ENCODE measurements at regions not wholly inside any gene's neighbourhood (a gene's known extent, or its start where the extent isn't known, plus 50 kb on each side); places are given as distances from the start of the nearest gene placed in this dataset.

GRCh38 chr1:38244218-38244845 is 197.7 kb upstream of the POU3F1 start:
- Histone ChIP-seq H3K4me3 (ENCODE audit: extremely low read depth, insufficient read depth, low read length, poor library complexity, severe bottlenecking) (no peak overlapping the region), H3K36me3 (ENCODE audit: control insufficient read depth, insufficient read depth, low read length) (no peaks in the 10 kb centered on the region), H3K9me3 (ENCODE audit: control insufficient read depth, low read length) (no peaks in the 10 kb centered on the region), H3K27ac (ENCODE audit: low read depth, low read length, severe bottlenecking) (no peak overlapping the region), H3K4me1 (ENCODE audit: control insufficient read depth, insufficient read depth, low read length, poor library complexity, severe bottlenecking) (peaks cover 3% of the 10 kb centered on the region)
- 54 to 66% methylated on average over 5 to 12 of the region's 14 CpGs for WGBS, 2 experiments (ENCODE audit: insufficient coverage in 2 of 2)

GRCh38 chr1:38243106-38243505 is 196.5 kb upstream of the POU3F1 start:
- Histone ChIP-seq H3K4me1 (ENCODE audit: control insufficient read depth, insufficient read depth, low read length, poor library complexity, severe bottlenecking) (peaks cover 3% of the 10 kb centered on the region), H3K27ac (ENCODE audit: low read depth, low read length, severe bottlenecking) (no peak overlapping the region), H3K36me3 (ENCODE audit: control insufficient read depth, insufficient read depth, low read length) (no peaks in the 10 kb centered on the region), H3K4me3 (ENCODE audit: extremely low read depth, insufficient read depth, low read length, poor library complexity, severe bottlenecking) (no peak overlapping the region), H3K9me3 (ENCODE audit: control insufficient read depth, low read length) (no peaks in the 10 kb centered on the region)
- WGBS, 2 experiments (ENCODE audit: insufficient coverage in 2 of 2) = 65 to 81% methylated on average over 5 to 6 of the region's 6 CpGs

- Histone ChIP-seq H3K4me1 (ENCODE audit: control insufficient read depth, insufficient read depth, low read length, poor library complexity, severe bottlenecking) (peaks cover 3% of the 10 kb centered on the region), H3K36me3 (ENCODE audit: control insufficient read depth, insufficient read depth, low read length) (no peaks in the 10 kb centered on the region), H3K9me3 (ENCODE audit: control insufficient read depth, low read length) (no peaks in the 10 kb centered on the region), H3K27ac (ENCODE audit: low read depth, low read length, severe bottlenecking) (no peak overlapping the region), H3K4me3 (ENCODE audit: extremely low read depth, insufficient read depth, low read length, poor library complexity, severe bottlenecking) (no peak overlapping the region)
- WGBS, 2 experiments (ENCODE audit: insufficient coverage in 2 of 2) = 100% methylated on average over 2 to 3 of the region's 5 CpGs
Measured at GRCh38 chr1:38242506-38242905, 195.9 kb upstream of the POU3F1 start.

GRCh38 chr1:38241594-38242334 is 195.2 kb upstream of the POU3F1 start:
- Histone ChIP-seq H3K27ac (ENCODE audit: low read depth, low read length, severe bottlenecking) (no peak overlapping the region), H3K36me3 (ENCODE audit: control insufficient read depth, insufficient read depth, low read length) (no peaks in the 10 kb centered on the region), H3K4me3 (ENCODE audit: extremely low read depth, insufficient read depth, low read length, poor library complexity, severe bottlenecking) (no peak overlapping the region), H3K9me3 (ENCODE audit: control insufficient read depth, low read length) (no peaks in the 10 kb centered on the region), H3K4me1 (ENCODE audit: control insufficient read depth, insufficient read depth, low read length, poor library complexity, severe bottlenecking) (no peaks in the 10 kb centered on the region)
- WGBS, 2 experiments (ENCODE audit: insufficient coverage in 2 of 2) = 88 to 100% methylated on average over 1 to 2 of the region's 6 CpGs

GRCh38 chr1:38240618-38241017 is 194.0 kb upstream of the POU3F1 start:
- peaks cover 10% of the 10 kb centered on the region for H3K4me1 ChIP-seq (ENCODE audit: control insufficient read depth, insufficient read depth, low read length, poor library complexity, severe bottlenecking)
- H3K27ac ChIP-seq (ENCODE audit: low read depth, low read length, severe bottlenecking) = no peak overlapping the region
- H3K9me3 ChIP-seq (ENCODE audit: control insufficient read depth, low read length) = no peaks in the 10 kb centered on the region
- WGBS, 2 experiments (ENCODE audit: insufficient coverage in 2 of 2) = 60 to 79% methylated on average over 2 of the region's 2 CpGs
- H3K36me3 ChIP-seq (ENCODE audit: control insufficient read depth, insufficient read depth, low read length) = no peaks in the 10 kb centered on the region
- H3K4me3 ChIP-seq (ENCODE audit: extremely low read depth, insufficient read depth, low read length, poor library complexity, severe bottlenecking) = no peak overlapping the region

GRCh38 chr1:38239258-38239835 is 192.8 kb upstream of the POU3F1 start:
- no peaks in the 10 kb centered on the region for H3K36me3 ChIP-seq (ENCODE audit: control insufficient read depth, insufficient read depth, low read length)
- no peak overlapping the region for H3K27ac ChIP-seq (ENCODE audit: low read depth, low read length, severe bottlenecking)
- H3K4me3 ChIP-seq (ENCODE audit: extremely low read depth, insufficient read depth, low read length, poor library complexity, severe bottlenecking) = no peak overlapping the region
- H3K9me3 ChIP-seq (ENCODE audit: control insufficient read depth, low read length) = no peaks in the 10 kb centered on the region
- H3K4me1 ChIP-seq (ENCODE audit: control insufficient read depth, insufficient read depth, low read length, poor library complexity, severe bottlenecking) = peaks cover 11% of the 10 kb centered on the region
- 74% methylated on average over 7 of the region's 8 CpGs for WGBS, 2 experiments (ENCODE audit: insufficient coverage in 2 of 2)

GRCh38 chr1:38238294-38238693 is 191.7 kb upstream of the POU3F1 start:
- WGBS, 2 experiments (ENCODE audit: insufficient coverage in 2 of 2) = 88 to 94% methylated on average over 4 to 5 of the region's 5 CpGs

GRCh38 chr1:38235705-38236104 is 189.1 kb upstream of the POU3F1 start:
- WGBS, 2 experiments (ENCODE audit: insufficient coverage in 2 of 2) = 82 to 89% methylated on average over 3 of the region's 3 CpGs
- H3K36me3 ChIP-seq (ENCODE audit: control insufficient read depth, insufficient read depth, low read length) = no peaks in the 10 kb centered on the region
- no peak overlapping the region for H3K27ac ChIP-seq (ENCODE audit: low read depth, low read length, severe bottlenecking)
- H3K9me3 ChIP-seq (ENCODE audit: control insufficient read depth, low read length) = no peaks in the 10 kb centered on the region
- peaks cover 11% of the 10 kb centered on the region for H3K4me1 ChIP-seq (ENCODE audit: control insufficient read depth, insufficient read depth, low read length, poor library complexity, severe bottlenecking)
- no peak overlapping the region for H3K4me3 ChIP-seq (ENCODE audit: extremely low read depth, insufficient read depth, low read length, poor library complexity, severe bottlenecking)

More at GRCh38 chr1:38238294-38238693, 191.7 kb upstream of the POU3F1 start:
- no peaks in the 10 kb centered on the region for H3K36me3 ChIP-seq (ENCODE audit: control insufficient read depth, insufficient read depth, low read length)
- peaks cover 11% of the 10 kb centered on the region for H3K4me1 ChIP-seq (ENCODE audit: control insufficient read depth, insufficient read depth, low read length, poor library complexity, severe bottlenecking)
- H3K9me3 ChIP-seq (ENCODE audit: control insufficient read depth, low read length) = no peaks in the 10 kb centered on the region
- H3K4me3 ChIP-seq (ENCODE audit: extremely low read depth, insufficient read depth, low read length, poor library complexity, severe bottlenecking) = no peak overlapping the region
- no peak overlapping the region for H3K27ac ChIP-seq (ENCODE audit: low read depth, low read length, severe bottlenecking)

GRCh38 chr1:38231941-38232340 is 185.3 kb upstream of the POU3F1 start:
- WGBS, 2 experiments (ENCODE audit: insufficient coverage in 2 of 2) = 80 to 100% methylated on average over 1 of the region's 1 CpG
- H3K36me3 ChIP-seq (ENCODE audit: control insufficient read depth, insufficient read depth, low read length) = no peaks in the 10 kb centered on the region
- H3K27ac ChIP-seq (ENCODE audit: low read depth, low read length, severe bottlenecking) = no peak overlapping the region
- peaks cover 11% of the 10 kb centered on the region for H3K4me1 ChIP-seq (ENCODE audit: control insufficient read depth, insufficient read depth, low read length, poor library complexity, severe bottlenecking)
- H3K9me3 ChIP-seq (ENCODE audit: control insufficient read depth, low read length) = no peaks in the 10 kb centered on the region
- no peak overlapping the region for H3K4me3 ChIP-seq (ENCODE audit: extremely low read depth, insufficient read depth, low read length, poor library complexity, severe bottlenecking)

- no peaks in the 10 kb centered on the region for H3K36me3 ChIP-seq (ENCODE audit: control insufficient read depth, insufficient read depth, low read length)
- WGBS, 2 experiments (ENCODE audit: insufficient coverage in 2 of 2) = 83% methylated on average over 1 to 3 of the region's 3 CpGs
- H3K4me3 ChIP-seq (ENCODE audit: extremely low read depth, insufficient read depth, low read length, poor library complexity, severe bottlenecking) = no peak overlapping the region
- H3K9me3 ChIP-seq (ENCODE audit: control insufficient read depth, low read length) = no peaks in the 10 kb centered on the region
- no peaks in the 10 kb centered on the region for H3K4me1 ChIP-seq (ENCODE audit: control insufficient read depth, insufficient read depth, low read length, poor library complexity, severe bottlenecking)
- H3K27ac ChIP-seq (ENCODE audit: low read depth, low read length, severe bottlenecking) = no peak overlapping the region
Measured at GRCh38 chr1:38228718-38229117, 182.1 kb upstream of the POU3F1 start.

GRCh38 chr1:38225745-38226144 is 179.2 kb upstream of the POU3F1 start:
- H3K4me1 ChIP-seq (ENCODE audit: control insufficient read depth, insufficient read depth, low read length, poor library complexity, severe bottlenecking) = peaks cover 6% of the 10 kb centered on the region
- no peak overlapping the region for H3K4me3 ChIP-seq (ENCODE audit: extremely low read depth, insufficient read depth, low read length, poor library complexity, severe bottlenecking)
- H3K9me3 ChIP-seq (ENCODE audit: control insufficient read depth, low read length) = no peaks in the 10 kb centered on the region
- no peak overlapping the region for H3K27ac ChIP-seq (ENCODE audit: low read depth, low read length, severe bottlenecking)
- 94 to 100% methylated on average over 2 to 3 of the region's 3 CpGs for WGBS, 2 experiments (ENCODE audit: insufficient coverage in 2 of 2)
- no peaks in the 10 kb centered on the region for H3K36me3 ChIP-seq (ENCODE audit: control insufficient read depth, insufficient read depth, low read length)
